ENCODE measurements at regions not wholly inside any gene's neighbourhood (a gene's known extent, or its start where the extent isn't known, plus 50 kb on each side); places are given as distances from the start of the nearest gene placed in this dataset.

DNA sequence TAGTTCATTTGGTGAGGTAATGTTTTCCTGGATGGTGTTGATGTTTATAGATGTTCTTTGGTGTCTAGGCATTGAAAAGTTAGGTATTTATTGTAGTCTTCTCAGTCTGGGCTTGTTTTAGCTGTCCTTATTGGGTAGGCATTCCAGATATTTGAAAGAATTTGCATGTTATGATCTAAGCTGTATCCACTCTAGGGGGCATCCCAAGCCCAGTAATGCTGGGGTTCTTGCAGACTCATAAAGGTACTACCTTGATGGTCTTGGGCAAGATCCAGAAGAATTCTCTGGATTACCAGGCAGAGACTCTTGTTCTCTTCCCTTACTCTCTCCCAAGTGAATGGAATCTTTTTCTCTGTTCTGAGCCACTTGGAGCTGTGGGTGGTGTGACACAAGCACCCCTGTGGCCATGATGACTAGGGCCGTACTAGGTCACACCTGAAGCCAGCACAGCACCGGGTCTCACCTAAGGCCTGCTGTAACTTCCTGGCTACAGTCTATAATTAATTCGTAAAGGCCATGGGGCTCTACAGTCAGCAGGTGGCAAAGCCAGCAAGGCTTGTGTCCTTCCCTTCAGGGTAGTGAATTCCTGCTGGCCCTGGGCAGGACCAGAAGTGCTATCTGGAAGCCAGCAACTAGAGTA lies 74.8 kb upstream of the PDE4B start:
- DNase-seq (ENCODE audit: low spot score) = no peak
- intact Hi-C loops (cut with DNase I) = no loop called here

DNA sequence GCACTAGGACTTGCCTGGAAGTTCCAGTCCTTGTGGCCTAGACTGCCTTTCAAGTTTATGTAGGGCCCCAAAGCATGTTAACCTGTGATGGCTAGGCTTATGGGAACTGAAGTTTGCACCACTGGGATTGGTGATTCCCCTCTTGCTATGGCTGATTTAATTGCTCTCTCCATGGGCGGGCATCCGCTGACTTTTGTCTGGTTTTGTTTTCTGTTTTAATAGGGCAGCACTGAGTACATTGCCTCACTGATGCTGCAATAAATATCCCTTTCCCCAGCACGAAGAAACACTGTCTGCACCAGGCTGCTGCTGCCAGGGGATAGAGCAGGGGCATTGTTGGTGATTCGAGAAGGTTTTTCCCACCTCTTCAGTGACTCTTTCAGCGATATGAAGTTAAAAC lies 73.3 kb upstream of the PDE4B start:
- DNase-seq (ENCODE audit: low spot score) = no peak
- intact Hi-C loops (cut with DNase I) = no loop called here

DNA sequence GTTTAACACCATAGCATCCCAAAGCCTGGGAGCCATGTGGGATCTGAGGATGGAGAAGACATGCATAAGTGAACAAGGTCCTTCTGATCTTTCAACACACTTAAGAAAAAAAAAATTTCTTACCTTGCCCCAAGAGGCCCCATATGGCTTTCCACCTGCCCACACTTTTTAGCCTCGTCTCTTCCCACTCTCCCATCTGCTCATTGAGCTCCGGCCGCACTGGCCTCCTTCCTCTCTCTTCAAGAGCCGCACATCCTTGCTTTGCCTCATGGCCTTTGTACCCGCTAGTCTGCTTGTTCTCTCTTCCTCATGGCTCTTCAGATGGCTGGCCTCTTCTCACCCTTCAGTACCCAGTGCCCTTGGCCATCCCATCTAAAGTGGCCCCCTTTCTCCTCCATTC lies 70.2 kb upstream of the PDE4B start:
- DNase-seq (ENCODE audit: low spot score) = no peak
- intact Hi-C loops (cut with DNase I) = no loop called here

DNA sequence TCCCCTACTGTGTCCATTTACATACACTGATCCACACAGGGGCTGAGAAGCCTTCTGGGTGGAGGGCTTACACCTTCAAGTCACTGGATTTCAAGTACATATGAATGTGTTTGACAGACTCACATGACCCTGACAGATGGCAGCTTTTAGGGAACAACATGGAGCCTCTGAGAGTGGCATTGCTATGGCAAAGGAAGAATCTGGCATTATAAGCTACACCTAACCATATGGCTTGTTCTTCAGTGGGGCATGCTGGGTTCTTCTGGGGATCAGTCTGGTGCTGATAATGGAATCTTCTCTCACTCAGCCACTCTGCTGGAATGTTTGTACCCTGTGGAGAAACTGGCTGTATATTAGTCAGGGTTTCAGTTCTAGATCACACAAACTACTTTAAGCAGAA lies 68.5 kb upstream of the PDE4B start:
- intact Hi-C loops (cut with DNase I) = no loop called here
- no peak for DNase-seq (ENCODE audit: low spot score)

DNA sequence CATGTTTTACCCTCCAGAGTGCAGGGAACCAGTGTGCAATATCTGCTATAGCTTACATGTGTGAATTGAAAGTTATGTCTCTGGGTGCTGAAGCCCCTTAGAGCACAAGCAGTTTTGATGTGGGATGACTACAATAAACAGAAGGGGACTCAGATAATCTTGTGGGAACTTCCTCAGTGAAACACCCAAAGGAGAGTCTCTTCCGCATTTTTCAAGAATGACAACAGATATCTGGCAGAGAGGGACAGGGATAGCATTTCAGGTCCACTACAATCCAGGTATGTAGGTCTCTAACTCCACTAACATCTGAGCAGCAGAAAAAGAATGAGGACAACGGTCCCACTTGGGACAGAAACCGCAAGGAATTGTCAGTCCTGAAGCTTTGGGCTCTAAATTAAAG lies 67.6 kb upstream of the PDE4B start:
- DNase-seq (ENCODE audit: low spot score) = no peak
- intact Hi-C loops (cut with DNase I) = no loop called here

DNA sequence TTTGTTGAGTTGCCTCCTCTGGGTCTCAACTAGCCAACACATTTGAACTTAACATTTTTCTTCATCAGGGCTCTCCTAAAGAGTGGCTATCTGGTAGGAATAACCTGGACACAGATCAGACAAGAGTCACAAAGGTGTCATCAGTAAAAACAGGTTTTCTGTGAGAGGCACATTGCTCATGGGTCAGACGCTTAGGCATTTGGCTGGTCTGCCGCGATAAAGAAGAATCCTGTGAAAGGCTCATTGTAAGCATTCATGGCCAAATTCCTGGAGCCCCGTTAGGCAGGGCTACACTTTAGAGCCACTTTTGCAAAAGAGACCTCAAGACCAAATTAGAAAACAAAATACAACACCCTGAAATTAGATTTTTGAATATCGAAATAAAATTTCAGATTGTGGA lies 64.2 kb upstream of the PDE4B start:
- DNase-seq (ENCODE audit: low spot score) = no peak
- intact Hi-C loops (cut with DNase I) = no loop called here

DNA sequence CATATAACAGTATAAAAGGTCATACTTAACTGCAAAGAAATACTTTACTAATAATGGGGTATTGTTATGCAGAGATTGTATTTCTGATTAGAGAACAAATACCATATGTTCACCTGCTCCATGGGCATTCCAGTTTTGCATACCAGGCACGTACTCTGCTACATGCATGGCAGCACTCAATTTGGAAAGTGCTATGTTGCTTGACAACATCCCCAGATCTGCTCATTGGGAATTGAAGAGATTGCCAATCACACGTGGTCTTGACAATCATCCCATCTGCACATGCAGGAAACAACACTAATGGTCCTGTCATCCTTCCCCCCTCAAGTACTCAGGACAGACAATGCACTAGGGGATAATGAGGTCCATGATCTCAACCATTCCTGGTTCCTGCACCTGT lies 63.4 kb upstream of the PDE4B start:
- intact Hi-C loops (cut with DNase I) = no loop called here
- no peak for DNase-seq (ENCODE audit: low spot score)

DNA sequence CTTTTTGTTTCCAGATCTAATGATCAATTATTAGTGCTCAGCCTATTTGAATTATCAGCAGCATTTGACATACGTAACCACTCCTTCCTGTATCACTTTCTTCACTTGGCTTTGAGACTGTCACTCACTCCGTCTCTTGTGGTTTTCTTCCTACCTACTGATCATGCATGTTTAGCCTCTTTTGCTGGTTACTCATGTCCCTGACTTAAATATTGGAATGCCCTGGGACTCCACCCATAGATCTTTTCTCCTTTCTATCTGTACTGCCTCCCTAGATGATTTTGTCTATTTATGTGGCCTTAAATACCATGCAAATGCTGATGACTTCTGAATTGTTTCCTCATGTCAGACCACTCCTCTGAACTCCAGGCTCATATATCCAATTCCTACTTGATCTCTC lies 57.7 kb upstream of the PDE4B start:
- no peak for DNase-seq (ENCODE audit: low spot score)
- intact Hi-C loops (cut with DNase I) = no loop called here

DNA sequence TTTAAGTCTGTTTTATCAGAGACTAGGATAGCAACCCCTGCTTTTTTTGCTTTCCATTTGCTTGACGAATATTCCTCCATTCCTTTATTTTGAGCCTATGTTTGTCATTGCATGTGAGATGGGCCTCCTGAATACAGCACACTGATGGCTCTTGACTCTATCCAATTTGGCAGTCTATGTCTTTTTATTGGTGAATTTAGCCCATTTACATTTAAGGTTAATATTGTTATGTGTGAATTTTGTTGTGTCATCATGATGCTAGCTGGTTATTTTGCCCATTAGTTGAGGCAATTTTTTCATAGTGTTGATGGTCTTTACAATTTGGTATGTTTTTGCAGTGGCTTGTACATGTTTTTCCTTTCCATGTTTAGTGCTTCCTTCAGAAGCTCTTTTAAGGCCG lies 50.7 kb upstream of the PDE4B start:
- no peak for DNase-seq (ENCODE audit: low spot score)
- intact Hi-C loops (cut with DNase I) = no loop called here
